Fibroblast of pulmonary artery (primary cell): ENCODE measurements at regions not wholly inside any gene's neighbourhood (a gene's known extent, or its start where the extent isn't known, plus 50 kb on each side); places are given as distances from the start of the nearest gene placed in this dataset.

Experiments used
- DNase-seq: peaks from one replicate; pipeline ENCODE4 v3.0.0-alpha.2; 2010; ENCODE audit warnings: low read depth
- H3K4me3 ChIP-seq: replicated peaks from 2 replicates; pipeline ENCODE4 v1.5.1; 2011; ENCODE audit warnings: low read depth, mild to moderate bottlenecking, control low read depth, low read length, moderate library complexity
- TF ChIP-seq, protein P1 (sequence below): IDR thresholded peaks from 2 replicates; pipeline ENCODE4 v1.5.1; 2011; ENCODE audit warnings: mild to moderate bottlenecking, control low read depth, low read length, inconsistent platforms; ENCODE audit errors: missing control alignments

DNA sequence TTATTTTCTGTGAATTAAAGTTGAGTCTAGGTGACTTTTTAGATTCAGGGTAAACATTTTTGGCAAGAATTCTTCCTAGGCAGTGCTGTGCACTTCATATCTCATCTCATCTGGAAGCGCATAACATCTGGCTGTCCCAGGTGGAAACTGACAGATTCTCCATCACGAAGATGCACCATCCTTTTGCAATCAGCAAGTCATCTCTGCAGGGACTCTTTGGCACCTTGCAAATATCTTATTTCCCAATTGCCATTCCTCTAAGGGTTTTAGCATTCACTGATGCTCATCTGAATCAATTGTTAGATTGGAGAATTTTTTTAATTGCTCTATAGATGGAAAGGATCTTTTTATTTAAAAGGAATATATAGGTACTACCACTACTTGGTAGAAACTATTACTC, 282.7 kb upstream of the ATP10A start:
- no peak overlapping the region for H3K4me3 ChIP-seq
- no peak for DNase-seq

DNA sequence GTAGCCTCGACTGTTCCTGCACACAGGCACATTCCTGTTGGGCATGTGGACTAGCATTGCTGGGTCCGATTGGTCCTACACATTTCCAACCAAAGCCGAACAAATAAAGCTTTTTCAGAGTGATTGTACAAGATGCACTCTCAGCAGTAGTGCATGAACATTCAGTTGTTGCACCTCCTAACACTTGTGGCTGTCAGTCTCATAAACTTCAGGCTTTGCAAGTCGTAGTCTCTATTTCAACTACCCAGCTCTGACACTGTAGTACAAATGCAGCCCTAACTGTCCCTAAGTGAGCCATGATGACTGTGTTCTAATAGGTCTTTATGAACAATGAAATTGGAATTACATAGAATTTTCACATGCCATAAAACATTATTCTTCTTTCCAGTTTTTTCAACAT, 281.7 kb upstream of the ATP10A start:
- TF ChIP-seq, protein P1, sequence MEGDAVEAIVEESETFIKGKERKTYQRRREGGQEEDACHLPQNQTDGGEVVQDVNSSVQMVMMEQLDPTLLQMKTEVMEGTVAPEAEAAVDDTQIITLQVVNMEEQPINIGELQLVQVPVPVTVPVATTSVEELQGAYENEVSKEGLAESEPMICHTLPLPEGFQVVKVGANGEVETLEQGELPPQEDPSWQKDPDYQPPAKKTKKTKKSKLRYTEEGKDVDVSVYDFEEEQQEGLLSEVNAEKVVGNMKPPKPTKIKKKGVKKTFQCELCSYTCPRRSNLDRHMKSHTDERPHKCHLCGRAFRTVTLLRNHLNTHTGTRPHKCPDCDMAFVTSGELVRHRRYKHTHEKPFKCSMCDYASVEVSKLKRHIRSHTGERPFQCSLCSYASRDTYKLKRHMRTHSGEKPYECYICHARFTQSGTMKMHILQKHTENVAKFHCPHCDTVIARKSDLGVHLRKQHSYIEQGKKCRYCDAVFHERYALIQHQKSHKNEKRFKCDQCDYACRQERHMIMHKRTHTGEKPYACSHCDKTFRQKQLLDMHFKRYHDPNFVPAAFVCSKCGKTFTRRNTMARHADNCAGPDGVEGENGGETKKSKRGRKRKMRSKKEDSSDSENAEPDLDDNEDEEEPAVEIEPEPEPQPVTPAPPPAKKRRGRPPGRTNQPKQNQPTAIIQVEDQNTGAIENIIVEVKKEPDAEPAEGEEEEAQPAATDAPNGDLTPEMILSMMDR, result no peak
- DNase-seq, result no peak

More for the DNA sequence above, 282.7 kb upstream of the ATP10A start:
- TF ChIP-seq, protein P1, result no peak

GRCh38 chr15:26143221-26143620, 280.1 kb upstream of the ATP10A start:
- H3K4me3 ChIP-seq, result no peak overlapping the region
- no peak for DNase-seq
- TF ChIP-seq, protein P1, result no peak

More for the DNA sequence above, 281.7 kb upstream of the ATP10A start:
- H3K4me3 ChIP-seq, result no peak overlapping the region

GRCh38 chr15:26134812-26135211, 271.7 kb upstream of the ATP10A start:
- H3K4me3 ChIP-seq, result no peak overlapping the region
- TF ChIP-seq, protein P1, result no peak
- DNase-seq, result no peak

- TF ChIP-seq, protein P1, result no peak
- no peak overlapping the region for H3K4me3 ChIP-seq
- DNase-seq, result no peak
Observed at GRCh38 chr15:26134152-26134551, 271.0 kb upstream of the ATP10A start.

GRCh38 chr15:26132811-26133210, 269.7 kb upstream of the ATP10A start:
- TF ChIP-seq, protein P1, result no peak
- H3K4me3 ChIP-seq, result no peak overlapping the region
- no peak for DNase-seq

DNA sequence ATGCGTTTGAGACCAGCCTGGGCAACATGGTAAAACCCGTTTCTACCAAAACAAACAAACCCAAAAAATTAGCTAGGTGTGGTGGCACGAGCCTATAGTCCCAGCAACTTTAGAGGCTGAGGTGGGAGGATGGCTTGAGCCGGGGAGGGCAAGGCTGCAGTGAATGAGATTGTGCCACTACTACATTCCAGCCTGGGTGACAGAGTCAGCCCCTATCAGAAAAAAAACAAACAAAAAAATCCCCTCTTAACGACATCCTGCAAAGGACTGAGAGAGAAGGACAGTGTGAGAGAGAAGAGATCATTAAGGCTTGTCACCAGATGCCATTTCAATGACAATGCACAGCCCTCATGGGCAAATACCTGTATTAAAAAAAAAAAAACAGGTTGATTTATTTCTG, 266.7 kb upstream of the ATP10A start:
- no peak for DNase-seq
- TF ChIP-seq, protein P1, result no peak
- no peak overlapping the region for H3K4me3 ChIP-seq
